ENCODE measurements at regions not wholly inside any gene's neighbourhood (a gene's known extent, or its start where the extent isn't known, plus 50 kb on each side); places are given as distances from the start of the nearest gene placed in this dataset.

DNA sequence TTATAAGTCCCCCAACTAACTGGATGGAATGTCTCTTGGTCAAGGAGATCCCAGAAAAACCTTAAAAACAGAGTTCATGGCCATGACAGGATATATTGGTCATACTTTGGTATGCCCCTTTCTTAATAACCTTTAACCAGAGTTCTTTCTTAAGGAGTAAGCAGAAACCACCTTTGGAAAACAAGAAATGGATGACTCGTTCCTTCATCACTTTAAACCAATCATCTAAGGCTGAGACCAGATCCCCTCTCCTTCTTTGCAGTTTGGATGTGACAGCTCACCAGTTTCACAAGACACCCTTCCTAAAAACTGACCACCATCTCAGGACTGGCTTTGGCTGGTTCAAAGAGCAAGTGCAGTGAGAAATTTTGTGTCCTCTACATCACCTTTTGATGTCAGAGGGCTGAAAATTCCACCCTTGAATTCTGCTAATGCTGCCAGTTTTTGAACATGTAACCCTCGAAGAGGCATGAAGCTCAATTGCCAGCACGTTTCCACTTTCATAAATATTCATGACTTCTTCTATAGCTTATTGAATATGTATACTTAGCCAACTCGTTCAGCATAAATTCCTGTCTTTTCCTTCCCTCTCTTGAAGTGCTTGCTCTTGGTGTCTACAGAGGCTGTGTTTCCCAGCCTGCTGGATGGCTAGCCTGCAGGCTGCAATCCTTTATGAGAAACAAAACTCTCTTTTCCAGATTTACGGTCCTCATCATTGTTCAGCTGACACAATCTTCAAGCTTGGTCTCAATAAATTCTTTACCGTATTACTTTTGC lies 1323.5 kb upstream of the TMEFF2 start:
- Histone ChIP-seq H3K4me3 (ENCODE audit: low read depth, low read length) (no peak overlapping the region), H3K27ac (ENCODE audit: extremely low read depth, low read depth, low read length) (no peak overlapping the region), H3K36me3 (ENCODE audit: control insufficient read depth in 2 of 2, insufficient read depth in 1 of 2, low read length in 2 of 2) (no peaks in the 10 kb centered on the region), H3K4me1 (ENCODE audit: control insufficient read depth, insufficient read depth, low read length) (no peaks in the 10 kb centered on the region), H3K9me3 (ENCODE audit: control insufficient read depth, insufficient read depth, low read depth, low read length) (no peaks in the 10 kb centered on the region)
- TF ChIP-seq ZNF561 (tag by site-specific recombination; IDR thresholded peaks at IDR 0.05; ENCODE audit: borderline replicate concordance) (no peak), ZNF248 (tag by site-specific recombination; IDR thresholded peaks at IDR 0.05) (no peak)
- CTCF ChIA-PET = interaction anchor here (0.5 kb wide), 1 partner anchor 1738 kb away, joined by 6 read pairs; no protein-coding TSS in a partner anchor
- POLR2A ChIA-PET = no interaction called here

DNA sequence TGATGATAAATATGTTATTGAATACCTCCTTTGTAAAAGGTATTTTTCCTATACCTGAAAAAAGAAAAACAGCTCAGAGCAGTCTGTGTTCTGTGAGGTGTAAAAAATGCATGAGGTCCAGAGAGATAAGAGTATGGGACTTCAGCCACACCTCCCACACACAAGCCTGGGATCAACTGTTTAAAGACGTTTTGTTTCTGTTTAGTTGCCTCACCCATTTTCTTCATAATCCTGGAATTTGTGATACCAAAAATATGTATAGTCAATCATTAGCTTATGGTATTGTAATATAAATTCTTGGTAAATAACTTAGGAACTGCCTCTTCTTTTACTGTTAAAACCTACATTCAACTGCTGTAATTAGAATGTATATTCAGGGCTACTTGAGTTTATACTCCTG lies 1322.9 kb upstream of the TMEFF2 start:
- H3K36me3 ChIP-seq (ENCODE audit: control insufficient read depth in 2 of 2, insufficient read depth in 1 of 2, low read length in 2 of 2) = no peaks in the 10 kb centered on the region
- no peak overlapping the region for H3K27ac ChIP-seq (ENCODE audit: extremely low read depth, low read depth, low read length)
- H3K4me3 ChIP-seq (ENCODE audit: low read depth, low read length) = no peak overlapping the region
- no peak for TF ChIP-seq ZNF23 (tag by site-specific recombination; IDR thresholded peaks at IDR 0.05; ENCODE audit: borderline replicate concordance)
- ChIA-PET CTCF (no interaction called here), POLR2A (no interaction called here)
- H3K9me3 ChIP-seq (ENCODE audit: control insufficient read depth, insufficient read depth, low read depth, low read length) = no peaks in the 10 kb centered on the region
- no peaks in the 10 kb centered on the region for H3K4me1 ChIP-seq (ENCODE audit: control insufficient read depth, insufficient read depth, low read length)

DNA sequence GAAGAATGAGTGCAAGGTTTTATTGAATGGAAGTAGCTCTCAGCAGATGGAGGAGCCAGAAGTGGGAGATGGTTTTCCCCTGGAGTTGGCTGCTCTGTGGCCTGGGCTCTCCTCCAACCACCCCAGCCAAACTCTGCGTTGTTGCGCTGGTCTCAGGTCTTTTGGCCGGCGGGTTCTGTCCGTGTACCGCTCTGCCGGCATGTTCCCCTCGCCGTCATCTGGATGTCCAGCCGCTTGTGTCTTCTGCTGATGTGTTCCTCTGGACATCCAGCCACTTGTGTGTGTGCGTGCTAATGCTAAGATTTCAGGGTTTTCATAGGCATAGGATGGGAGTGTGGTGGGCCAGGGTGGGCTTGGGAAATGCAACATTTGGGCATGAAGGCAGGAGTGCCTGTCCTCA lies 1311.3 kb upstream of the TMEFF2 start:
- no peaks in the 10 kb centered on the region for H3K4me1 ChIP-seq (ENCODE audit: control insufficient read depth, insufficient read depth, low read length)
- CTCF ChIA-PET = no interaction called here
- H3K4me3 ChIP-seq (ENCODE audit: low read depth, low read length) = no peak overlapping the region
- TF ChIP-seq, protein P1, sequence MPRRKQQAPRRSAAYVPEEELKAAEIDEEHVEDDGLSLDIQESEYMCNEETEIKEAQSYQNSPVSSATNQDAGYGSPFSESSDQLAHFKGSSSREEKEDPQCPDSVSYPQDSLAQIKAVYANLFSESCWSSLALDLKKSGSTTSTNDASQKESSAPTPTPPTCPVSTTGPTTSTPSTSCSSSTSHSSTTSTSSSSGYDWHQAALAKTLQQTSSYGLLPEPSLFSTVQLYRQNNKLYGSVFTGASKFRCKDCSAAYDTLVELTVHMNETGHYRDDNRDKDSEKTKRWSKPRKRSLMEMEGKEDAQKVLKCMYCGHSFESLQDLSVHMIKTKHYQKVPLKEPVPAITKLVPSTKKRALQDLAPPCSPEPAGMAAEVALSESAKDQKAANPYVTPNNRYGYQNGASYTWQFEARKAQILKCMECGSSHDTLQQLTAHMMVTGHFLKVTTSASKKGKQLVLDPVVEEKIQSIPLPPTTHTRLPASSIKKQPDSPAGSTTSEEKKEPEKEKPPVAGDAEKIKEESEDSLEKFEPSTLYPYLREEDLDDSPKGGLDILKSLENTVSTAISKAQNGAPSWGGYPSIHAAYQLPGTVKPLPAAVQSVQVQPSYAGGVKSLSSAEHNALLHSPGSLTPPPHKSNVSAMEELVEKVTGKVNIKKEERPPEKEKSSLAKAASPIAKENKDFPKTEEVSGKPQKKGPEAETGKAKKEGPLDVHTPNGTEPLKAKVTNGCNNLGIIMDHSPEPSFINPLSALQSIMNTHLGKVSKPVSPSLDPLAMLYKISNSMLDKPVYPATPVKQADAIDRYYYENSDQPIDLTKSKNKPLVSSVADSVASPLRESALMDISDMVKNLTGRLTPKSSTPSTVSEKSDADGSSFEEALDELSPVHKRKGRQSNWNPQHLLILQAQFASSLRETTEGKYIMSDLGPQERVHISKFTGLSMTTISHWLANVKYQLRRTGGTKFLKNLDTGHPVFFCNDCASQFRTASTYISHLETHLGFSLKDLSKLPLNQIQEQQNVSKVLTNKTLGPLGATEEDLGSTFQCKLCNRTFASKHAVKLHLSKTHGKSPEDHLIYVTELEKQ (tag by site-specific recombination; IDR thresholded peaks at IDR 0.05; ENCODE audit: borderline replicate concordance) = no peak
- TF ChIP-seq ZNF114 (tag by site-specific recombination; IDR thresholded peaks at IDR 0.05) (no peak), ZNF175 (tag by site-specific recombination; IDR thresholded peaks at IDR 0.05) (no peak), ZNF792 (tag by site-specific recombination; IDR thresholded peaks at IDR 0.05) (no peak), ZNF629 (tag by site-specific recombination; IDR thresholded peaks at IDR 0.05) (no peak), ZNF776 (tag by site-specific recombination; IDR thresholded peaks at IDR 0.05; ENCODE audit: borderline replicate concordance) (no peak), ZNF274 (IDR thresholded peaks at IDR 0.05; ENCODE audit: low read length) (no peak), ZNF274 (tag by site-specific recombination; IDR thresholded peaks at IDR 0.05; ENCODE audit: borderline replicate concordance) (no peak), ZNF558 (tag by site-specific recombination; IDR thresholded peaks at IDR 0.05) (no peak), ZNF239 (tag by site-specific recombination; IDR thresholded peaks at IDR 0.05) (no peak), IKZF3 (tag by site-specific recombination; IDR thresholded peaks at IDR 0.05) (no peak), ZNF48 (tag by site-specific recombination; IDR thresholded peaks at IDR 0.05) (no peak)
- TF ChIP-seq, protein P2, sequence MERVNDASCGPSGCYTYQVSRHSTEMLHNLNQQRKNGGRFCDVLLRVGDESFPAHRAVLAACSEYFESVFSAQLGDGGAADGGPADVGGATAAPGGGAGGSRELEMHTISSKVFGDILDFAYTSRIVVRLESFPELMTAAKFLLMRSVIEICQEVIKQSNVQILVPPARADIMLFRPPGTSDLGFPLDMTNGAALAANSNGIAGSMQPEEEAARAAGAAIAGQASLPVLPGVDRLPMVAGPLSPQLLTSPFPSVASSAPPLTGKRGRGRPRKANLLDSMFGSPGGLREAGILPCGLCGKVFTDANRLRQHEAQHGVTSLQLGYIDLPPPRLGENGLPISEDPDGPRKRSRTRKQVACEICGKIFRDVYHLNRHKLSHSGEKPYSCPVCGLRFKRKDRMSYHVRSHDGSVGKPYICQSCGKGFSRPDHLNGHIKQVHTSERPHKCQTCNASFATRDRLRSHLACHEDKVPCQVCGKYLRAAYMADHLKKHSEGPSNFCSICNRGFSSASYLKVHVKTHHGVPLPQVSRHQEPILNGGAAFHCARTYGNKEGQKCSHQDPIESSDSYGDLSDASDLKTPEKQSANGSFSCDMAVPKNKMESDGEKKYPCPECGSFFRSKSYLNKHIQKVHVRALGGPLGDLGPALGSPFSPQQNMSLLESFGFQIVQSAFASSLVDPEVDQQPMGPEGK (tag by site-specific recombination; IDR thresholded peaks at IDR 0.05) = no peak
- TF ChIP-seq, protein P3, sequence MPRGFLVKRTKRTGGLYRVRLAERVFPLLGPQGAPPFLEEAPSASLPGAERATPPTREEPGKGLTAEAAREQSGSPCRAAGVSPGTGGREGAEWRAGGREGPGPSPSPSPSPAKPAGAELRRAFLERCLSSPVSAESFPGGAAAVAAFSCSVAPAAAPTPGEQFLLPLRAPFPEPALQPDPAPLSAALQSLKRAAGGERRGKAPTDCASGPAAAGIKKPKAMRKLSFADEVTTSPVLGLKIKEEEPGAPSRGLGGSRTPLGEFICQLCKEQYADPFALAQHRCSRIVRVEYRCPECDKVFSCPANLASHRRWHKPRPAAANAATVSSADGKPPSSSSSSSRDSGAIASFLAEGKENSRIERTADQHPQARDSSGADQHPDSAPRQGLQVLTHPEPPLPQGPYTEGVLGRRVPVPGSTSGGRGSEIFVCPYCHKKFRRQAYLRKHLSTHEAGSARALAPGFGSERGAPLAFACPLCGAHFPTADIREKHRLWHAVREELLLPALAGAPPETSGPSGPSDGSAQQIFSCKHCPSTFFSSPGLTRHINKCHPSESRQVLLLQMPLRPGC (tag by site-specific recombination; IDR thresholded peaks at IDR 0.05) = no peak
- TF ChIP-seq, protein P4, sequence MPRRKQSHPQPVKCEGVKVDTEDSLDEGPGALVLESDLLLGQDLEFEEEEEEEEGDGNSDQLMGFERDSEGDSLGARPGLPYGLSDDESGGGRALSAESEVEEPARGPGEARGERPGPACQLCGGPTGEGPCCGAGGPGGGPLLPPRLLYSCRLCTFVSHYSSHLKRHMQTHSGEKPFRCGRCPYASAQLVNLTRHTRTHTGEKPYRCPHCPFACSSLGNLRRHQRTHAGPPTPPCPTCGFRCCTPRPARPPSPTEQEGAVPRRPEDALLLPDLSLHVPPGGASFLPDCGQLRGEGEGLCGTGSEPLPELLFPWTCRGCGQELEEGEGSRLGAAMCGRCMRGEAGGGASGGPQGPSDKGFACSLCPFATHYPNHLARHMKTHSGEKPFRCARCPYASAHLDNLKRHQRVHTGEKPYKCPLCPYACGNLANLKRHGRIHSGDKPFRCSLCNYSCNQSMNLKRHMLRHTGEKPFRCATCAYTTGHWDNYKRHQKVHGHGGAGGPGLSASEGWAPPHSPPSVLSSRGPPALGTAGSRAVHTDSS (tag by site-specific recombination; IDR thresholded peaks at IDR 0.05) = no peak
- POLR2A ChIA-PET = no interaction called here
- H3K36me3 ChIP-seq (ENCODE audit: control insufficient read depth in 2 of 2, insufficient read depth in 1 of 2, low read length in 2 of 2) = no peaks in the 10 kb centered on the region
- H3K27ac ChIP-seq (ENCODE audit: extremely low read depth, low read depth, low read length) = no peak overlapping the region
- no peaks in the 10 kb centered on the region for H3K9me3 ChIP-seq (ENCODE audit: control insufficient read depth, insufficient read depth, low read depth, low read length)
